ENCODE measurements at regions not wholly inside any gene's neighbourhood (a gene's known extent, or its start where the extent isn't known, plus 50 kb on each side); places are given as distances from the start of the nearest gene placed in this dataset.
"Not testable (repeated sequence)": the region's sequence is repeated elsewhere in the genome, so short reads cannot be mapped to it uniquely, and the experiment has no call there.

GRCh38 chr14:44873536-44873935 lies 88.2 kb downstream of the KLHL28 start:
- Histone ChIP-seq H3K4me1 (ENCODE audit: control insufficient read depth, insufficient read depth, low read length) (peaks cover 3% of the 10 kb centered on the region; the same call in 1 of the 2 replicates), H3K9ac (ENCODE audit: low read length) (peak overlapping the region; percentile 63), H3K9me3 (ENCODE audit: control insufficient read depth, insufficient read depth, low read depth, low read length) (no peaks in the 10 kb centered on the region), H3K27ac (ENCODE audit: low read depth, low read length) (no peak overlapping the region), H3K36me3 (ENCODE audit: control insufficient read depth, insufficient read depth, low read length) (no peaks in the 10 kb centered on the region), H3K4me3 (ENCODE audit: low read depth, low read length) (peak overlapping the region; percentile 70), H3K27me3 (ENCODE audit: control insufficient read depth, insufficient read depth, low read length) (peaks cover 3% of the 10 kb centered on the region)

GRCh38 chr14:44866770-44867169 lies 95.0 kb downstream of the KLHL28 start:
- Histone ChIP-seq H3K27me3 (ENCODE audit: control insufficient read depth, insufficient read depth, low read length) (no peaks in the 10 kb centered on the region), H3K4me3 (ENCODE audit: low read depth, low read length) (no peak overlapping the region), H3K27ac (ENCODE audit: low read depth, low read length) (no peak overlapping the region), H3K9ac (ENCODE audit: low read length) (no peak overlapping the region), H3K36me3 (ENCODE audit: control insufficient read depth, insufficient read depth, low read length) (no peaks in the 10 kb centered on the region), H3K4me1 (ENCODE audit: control insufficient read depth, insufficient read depth, low read length) (no peaks in the 10 kb centered on the region), H3K9me3 (ENCODE audit: control insufficient read depth, insufficient read depth, low read depth, low read length) (no peaks in the 10 kb centered on the region)

- Histone ChIP-seq H3K27me3 (ENCODE audit: control insufficient read depth, insufficient read depth, low read length) (no peaks in the 10 kb centered on the region), H3K27ac (ENCODE audit: low read depth, low read length) (no peak overlapping the region), H3K4me1 (ENCODE audit: control insufficient read depth, insufficient read depth, low read length) (no peaks in the 10 kb centered on the region), H3K4me3 (ENCODE audit: low read depth, low read length) (no peak overlapping the region), H3K9ac (ENCODE audit: low read length) (no peak overlapping the region), H3K9me3 (ENCODE audit: control insufficient read depth, insufficient read depth, low read depth, low read length) (no peaks in the 10 kb centered on the region), H3K36me3 (ENCODE audit: control insufficient read depth, insufficient read depth, low read length) (no peaks in the 10 kb centered on the region)
These were observed 95.4 kb downstream of the KLHL28 start for GRCh38 chr14:44866322-44866721.

GRCh38 chr14:44863271-44863670 lies 98.5 kb downstream of the KLHL28 start:
- Histone ChIP-seq H3K4me1 (ENCODE audit: control insufficient read depth, insufficient read depth, low read length) (peaks cover 5% of the 10 kb centered on the region; the same call in 1 of the 2 replicates), H3K4me3 (ENCODE audit: low read depth, low read length) (no peak overlapping the region), H3K27me3 (ENCODE audit: control insufficient read depth, insufficient read depth, low read length) (no peaks in the 10 kb centered on the region), H3K9ac (ENCODE audit: low read length) (no peak overlapping the region), H3K27ac (ENCODE audit: low read depth, low read length) (no peak overlapping the region), H3K9me3 (ENCODE audit: control insufficient read depth, insufficient read depth, low read depth, low read length) (no peaks in the 10 kb centered on the region), H3K36me3 (ENCODE audit: control insufficient read depth, insufficient read depth, low read length) (no peaks in the 10 kb centered on the region)

GRCh38 chr14:44854114-44854513 lies 107.6 kb downstream of the KLHL28 start:
- Histone ChIP-seq H3K36me3 (ENCODE audit: control insufficient read depth, insufficient read depth, low read length) (no peaks in the 10 kb centered on the region), H3K4me3 (ENCODE audit: low read depth, low read length) (no peak overlapping the region), H3K27me3 (ENCODE audit: control insufficient read depth, insufficient read depth, low read length) (no peaks in the 10 kb centered on the region; the same call in 1 of the 2 replicates), H3K9me3 (ENCODE audit: control insufficient read depth, insufficient read depth, low read depth, low read length) (no peaks in the 10 kb centered on the region), H3K27ac (ENCODE audit: low read depth, low read length) (no peak overlapping the region), H3K9ac (ENCODE audit: low read length) (no peak overlapping the region), H3K4me1 (ENCODE audit: control insufficient read depth, insufficient read depth, low read length) (no peaks in the 10 kb centered on the region)

- no peaks in the 10 kb centered on the region for H3K36me3 ChIP-seq (ENCODE audit: control insufficient read depth, insufficient read depth, low read length)
- no peaks in the 10 kb centered on the region for H3K4me1 ChIP-seq (ENCODE audit: control insufficient read depth, insufficient read depth, low read length)
- no peak overlapping the region for H3K4me3 ChIP-seq (ENCODE audit: low read depth, low read length)
- H3K27ac ChIP-seq (ENCODE audit: low read depth, low read length), result no peak overlapping the region
- no peaks in the 10 kb centered on the region for H3K27me3 ChIP-seq (ENCODE audit: control insufficient read depth, insufficient read depth, low read length)
- no peaks in the 10 kb centered on the region for H3K9me3 ChIP-seq (ENCODE audit: control insufficient read depth, insufficient read depth, low read depth, low read length)
- H3K9ac ChIP-seq (ENCODE audit: low read length), result no peak overlapping the region
These were observed 114.0 kb downstream of the KLHL28 start for GRCh38 chr14:44847526-44848309.

GRCh38 chr14:44846232-44846824 lies 115.4 kb downstream of the KLHL28 start:
- Histone ChIP-seq H3K4me3 (ENCODE audit: low read depth, low read length) (no peak overlapping the region), H3K9me3 (ENCODE audit: control insufficient read depth, insufficient read depth, low read depth, low read length) (no peaks in the 10 kb centered on the region; the same call in 1 of the 2 replicates), H3K4me1 (ENCODE audit: control insufficient read depth, insufficient read depth, low read length) (no peaks in the 10 kb centered on the region), H3K27ac (ENCODE audit: low read depth, low read length) (no peak overlapping the region), H3K27me3 (ENCODE audit: control insufficient read depth, insufficient read depth, low read length) (no peaks in the 10 kb centered on the region), H3K9ac (ENCODE audit: low read length) (no peak overlapping the region), H3K36me3 (ENCODE audit: control insufficient read depth, insufficient read depth, low read length) (no peaks in the 10 kb centered on the region)

GRCh38 chr14:44835928-44836327 lies 125.8 kb downstream of the KLHL28 start:
- not testable (repeated sequence) for H3K36me3 ChIP-seq (ENCODE audit: control insufficient read depth, insufficient read depth, low read length); H3K27ac ChIP-seq (ENCODE audit: low read depth, low read length); H3K4me3 ChIP-seq (ENCODE audit: low read depth, low read length); H3K27me3 ChIP-seq (ENCODE audit: control insufficient read depth, insufficient read depth, low read length); H3K4me1 ChIP-seq (ENCODE audit: control insufficient read depth, insufficient read depth, low read length); H3K9ac ChIP-seq (ENCODE audit: low read length); H3K9me3 ChIP-seq (ENCODE audit: control insufficient read depth, insufficient read depth, low read depth, low read length)

GRCh38 chr14:44833376-44834060 lies 128.2 kb downstream of the KLHL28 start:
- Histone ChIP-seq H3K9me3 (ENCODE audit: control insufficient read depth, insufficient read depth, low read depth, low read length) (no peaks in the 10 kb centered on the region), H3K9ac (ENCODE audit: low read length) (no peak overlapping the region), H3K4me3 (ENCODE audit: low read depth, low read length) (no peak overlapping the region), H3K27me3 (ENCODE audit: control insufficient read depth, insufficient read depth, low read length) (no peaks in the 10 kb centered on the region), H3K36me3 (ENCODE audit: control insufficient read depth, insufficient read depth, low read length) (no peaks in the 10 kb centered on the region), H3K4me1 (ENCODE audit: control insufficient read depth, insufficient read depth, low read length) (no peaks in the 10 kb centered on the region), H3K27ac (ENCODE audit: low read depth, low read length) (no peak overlapping the region)

GRCh38 chr14:44830371-44830770 lies 131.4 kb downstream of the KLHL28 start:
- H3K9me3 ChIP-seq (ENCODE audit: control insufficient read depth, insufficient read depth, low read depth, low read length), result no peaks in the 10 kb centered on the region
- H3K36me3 ChIP-seq (ENCODE audit: control insufficient read depth, insufficient read depth, low read length), result no peaks in the 10 kb centered on the region
- no peaks in the 10 kb centered on the region for H3K27me3 ChIP-seq (ENCODE audit: control insufficient read depth, insufficient read depth, low read length)
- no peaks in the 10 kb centered on the region for H3K4me1 ChIP-seq (ENCODE audit: control insufficient read depth, insufficient read depth, low read length)
- no peak overlapping the region for H3K4me3 ChIP-seq (ENCODE audit: low read depth, low read length)
- no peak overlapping the region for H3K9ac ChIP-seq (ENCODE audit: low read length)
- no peak overlapping the region for H3K27ac ChIP-seq (ENCODE audit: low read depth, low read length)

- no peak overlapping the region for H3K27ac ChIP-seq (ENCODE audit: low read depth, low read length)
- no peaks in the 10 kb centered on the region for H3K9me3 ChIP-seq (ENCODE audit: control insufficient read depth, insufficient read depth, low read depth, low read length)
- H3K4me3 ChIP-seq (ENCODE audit: low read depth, low read length), result no peak overlapping the region
- H3K36me3 ChIP-seq (ENCODE audit: control insufficient read depth, insufficient read depth, low read length), result no peaks in the 10 kb centered on the region
- H3K9ac ChIP-seq (ENCODE audit: low read length), result no peak overlapping the region
- no peaks in the 10 kb centered on the region for H3K27me3 ChIP-seq (ENCODE audit: control insufficient read depth, insufficient read depth, low read length)
- H3K4me1 ChIP-seq (ENCODE audit: control insufficient read depth, insufficient read depth, low read length), result no peaks in the 10 kb centered on the region
These were observed 132.7 kb downstream of the KLHL28 start for GRCh38 chr14:44829021-44829420.

Measured in HUES6 (cell line).